GM21423 (cell line): ENCODE measurements at regions not wholly inside any gene's neighbourhood (a gene's known extent, or its start where the extent isn't known, plus 50 kb on each side); places are given as distances from the start of the nearest gene placed in this dataset.
"Not testable (repeated sequence)": the region's sequence is repeated elsewhere in the genome, so short reads cannot be mapped to it uniquely, and the experiment has no call there.

Experiments used
- ATAC-seq: cut with Tn5 transposase; IDR thresholded peaks from one replicate; pipeline ENCODE4 v1.9.1; 2021; ENCODE audit warnings: mild to moderate bottlenecking, moderate library complexity; ENCODE audit not compliant: unreplicated experiment

DNA sequence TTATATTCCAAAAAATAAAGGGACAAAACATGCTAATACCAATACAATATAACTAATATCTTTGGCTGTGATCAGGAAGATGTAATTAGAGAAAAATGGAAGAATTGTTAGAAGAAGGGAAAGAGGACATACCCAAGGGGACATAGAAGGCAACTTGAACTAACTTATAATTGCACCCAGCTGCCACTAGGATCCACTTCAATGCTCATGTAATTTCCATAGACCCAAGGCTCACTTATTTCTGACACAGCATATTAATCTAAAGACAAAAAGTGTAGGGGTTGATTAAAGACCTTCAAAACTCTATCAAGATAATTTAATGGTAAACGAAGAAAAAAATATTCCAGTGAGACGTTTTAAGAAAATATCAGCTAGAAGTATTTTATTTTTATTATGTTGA lies 396.0 kb upstream of the ADGRB3 start:
- no peak for ATAC-seq

DNA sequence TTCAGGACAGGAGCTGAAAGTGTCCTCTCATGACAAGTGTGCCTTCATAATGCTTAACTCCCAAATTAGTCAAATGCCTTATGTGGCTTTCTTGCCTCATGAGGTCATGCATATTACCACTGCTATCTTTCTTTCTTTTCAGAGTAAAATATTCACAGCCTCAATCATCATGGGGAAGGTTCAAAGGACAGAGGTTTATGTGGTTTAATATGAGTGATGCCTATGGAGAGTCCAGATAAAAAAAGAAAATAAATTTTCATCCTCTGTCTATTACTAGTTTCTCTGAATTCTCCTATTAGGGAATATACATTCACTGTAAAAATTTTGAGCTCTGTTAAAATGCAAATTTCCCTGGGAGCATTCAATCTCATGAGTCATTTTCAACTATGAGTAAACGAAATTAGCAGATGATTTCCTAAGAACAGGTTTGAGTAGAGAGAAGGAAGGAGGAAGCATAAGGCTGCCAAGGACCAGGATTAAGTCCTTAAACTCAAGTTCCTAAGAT lies 396.9 kb upstream of the ADGRB3 start:
- peak; percentile 63 for ATAC-seq

DNA sequence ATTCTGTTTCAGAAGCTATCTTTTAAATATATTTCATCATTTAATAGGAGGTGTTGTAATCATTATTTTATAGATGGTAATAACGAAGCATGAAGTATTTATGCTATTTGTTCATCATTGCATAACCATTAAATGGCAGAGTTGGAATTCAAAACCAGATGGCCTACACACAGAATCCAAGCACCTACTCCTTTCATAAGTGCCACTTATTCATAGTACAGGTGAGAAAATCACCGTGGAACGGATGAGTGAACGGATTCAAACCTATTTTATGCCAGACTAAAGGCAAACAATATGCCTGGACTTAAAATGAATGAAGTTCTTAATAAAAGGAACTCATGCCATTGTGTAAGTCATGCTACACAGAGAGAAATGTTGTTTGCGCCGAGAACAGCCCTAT lies 397.9 kb upstream of the ADGRB3 start:
- ATAC-seq: no peak

DNA sequence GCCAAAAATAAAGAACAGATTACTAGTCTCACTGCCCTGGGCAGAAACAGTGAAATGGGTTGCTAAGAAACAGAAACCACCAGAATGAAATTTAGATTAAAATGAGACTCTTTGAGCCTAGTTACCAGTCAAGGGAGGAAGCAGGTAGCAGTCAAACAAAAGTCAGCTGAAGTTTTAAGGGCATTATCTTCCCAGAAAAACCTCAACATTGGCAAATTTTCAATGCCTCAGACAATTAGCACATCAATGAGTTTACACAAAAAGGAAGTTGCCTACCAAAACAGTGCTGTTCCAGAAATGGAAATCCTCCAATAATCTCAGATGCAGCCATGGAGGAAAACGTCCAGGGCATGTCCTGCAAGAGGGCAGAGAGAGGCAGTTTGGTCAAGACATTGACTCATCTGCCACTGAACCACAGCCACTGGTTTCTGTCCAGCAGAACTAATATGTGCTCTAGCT lies 399.7 kb upstream of the ADGRB3 start:
- ATAC-seq: peak; percentile 50

- no peak for ATAC-seq
Observed at GRCh38 chr6:68233623-68234022, 401.5 kb upstream of the ADGRB3 start.

GRCh38 chr6:68229566-68229965 lies 405.5 kb upstream of the ADGRB3 start:
- no peak for ATAC-seq

- ATAC-seq: no peak
Observed at GRCh38 chr6:68226460-68226859, 408.6 kb upstream of the ADGRB3 start.

DNA sequence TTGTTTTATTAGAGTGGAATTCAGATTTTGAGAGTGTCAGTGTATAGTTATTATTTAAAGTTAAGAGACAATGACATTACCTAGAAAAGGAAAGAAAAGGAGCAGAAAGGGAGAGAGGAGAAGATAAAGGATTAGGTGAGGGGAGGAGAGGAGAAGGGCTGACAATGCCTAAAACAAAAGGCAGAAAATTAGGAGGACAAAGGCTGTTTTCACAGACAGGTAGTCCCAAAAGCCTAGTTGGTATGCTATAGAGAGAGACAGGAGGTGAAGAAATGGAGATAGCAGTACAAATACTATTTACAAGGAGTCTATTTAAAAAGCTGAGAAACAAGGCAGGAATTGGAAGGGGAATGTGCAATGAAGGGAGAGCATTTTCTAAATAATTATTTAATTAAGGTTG lies 409.4 kb upstream of the ADGRB3 start:
- no peak for ATAC-seq

GRCh38 chr6:68211242-68211795 lies 423.8 kb upstream of the ADGRB3 start:
- no peak for ATAC-seq

- ATAC-seq: not testable (repeated sequence)
Observed at GRCh38 chr6:68207612-68208011, 427.5 kb upstream of the ADGRB3 start.

GRCh38 chr6:68200929-68201328 lies 434.2 kb upstream of the ADGRB3 start:
- no peak for ATAC-seq

- no peak for ATAC-seq
Observed at GRCh38 chr6:68197356-68197755, 437.7 kb upstream of the ADGRB3 start.

GRCh38 chr6:68196645-68197044 lies 438.4 kb upstream of the ADGRB3 start:
- no peak for ATAC-seq

DNA sequence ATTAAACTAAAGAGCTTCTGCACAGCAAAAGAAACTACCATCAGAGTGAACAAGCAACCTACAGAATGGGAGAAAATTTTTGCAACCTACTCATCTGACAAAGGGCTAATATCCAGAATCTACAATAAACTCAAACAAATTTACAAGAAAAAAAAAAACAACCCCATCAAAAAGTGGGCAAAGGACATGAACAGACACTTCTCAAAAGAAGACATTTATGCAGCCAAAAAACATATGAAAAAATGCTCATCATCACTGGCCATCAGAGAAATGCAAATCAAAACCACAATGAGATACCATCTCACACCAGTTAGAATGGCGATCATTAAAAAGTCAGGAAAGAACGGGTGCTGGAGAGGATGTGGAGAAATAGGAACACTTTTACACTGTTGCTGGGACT lies 439.3 kb upstream of the ADGRB3 start:
- not testable (repeated sequence) for ATAC-seq

DNA sequence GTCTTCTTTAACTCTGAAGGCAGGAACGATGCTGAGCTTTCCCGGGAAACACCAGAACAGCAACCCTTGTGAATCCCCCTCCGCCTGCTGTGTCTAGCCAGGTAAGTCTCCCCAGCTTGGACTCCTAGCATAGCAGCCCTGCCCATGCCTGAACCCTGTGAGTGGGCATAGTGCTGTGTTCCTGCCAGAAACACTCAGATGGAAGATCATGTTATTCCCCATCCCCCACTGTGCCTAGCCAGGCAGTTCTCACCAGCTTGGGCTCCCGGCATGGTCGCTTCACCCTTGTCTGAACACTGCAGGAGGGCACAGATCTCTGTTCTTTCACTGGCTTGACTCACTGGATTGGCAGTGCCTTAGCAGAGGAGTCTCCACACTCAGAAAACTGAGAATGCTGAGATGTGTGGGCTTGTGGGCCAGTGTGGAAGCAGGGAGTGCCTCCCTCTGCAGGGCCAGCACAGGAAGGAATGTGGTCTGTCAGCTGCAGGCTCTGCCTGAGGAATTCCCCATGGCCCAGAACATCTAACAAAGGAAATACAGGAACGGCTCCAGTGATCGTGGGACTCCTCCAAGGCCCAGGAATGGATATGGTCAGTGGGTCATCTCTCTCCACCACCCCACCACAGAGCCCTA lies 440.1 kb upstream of the ADGRB3 start:
- ATAC-seq: no peak

- no peak for ATAC-seq
Observed at GRCh38 chr6:68192988-68193387, 442.1 kb upstream of the ADGRB3 start.

DNA sequence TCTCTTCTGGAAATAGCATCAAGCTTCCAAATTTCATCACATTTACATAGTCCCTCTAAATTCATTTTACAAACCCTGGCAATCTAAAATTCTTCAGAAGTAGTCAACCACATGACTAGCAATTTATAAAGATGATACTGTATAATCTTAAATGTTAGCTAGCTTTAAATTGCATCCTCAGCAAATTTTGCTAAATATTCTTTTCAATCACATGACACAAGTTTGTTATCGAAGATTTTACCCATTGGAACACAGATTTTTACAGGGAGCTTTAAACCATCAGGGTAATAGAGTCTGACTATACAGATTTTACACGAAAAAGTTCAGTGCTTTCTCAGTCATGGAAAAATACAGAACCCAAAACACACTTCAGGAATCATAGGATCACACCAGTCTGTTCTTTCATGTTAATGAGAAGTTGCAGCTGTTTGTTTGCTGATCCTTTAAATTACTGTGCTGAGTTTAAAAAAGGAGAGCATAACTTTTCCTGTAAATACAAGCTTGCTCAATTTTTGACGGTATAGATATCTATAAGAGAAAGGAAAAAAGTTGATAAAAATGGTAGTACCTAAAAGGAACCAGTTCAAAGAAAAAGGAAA lies 445.8 kb upstream of the ADGRB3 start:
- ATAC-seq: no peak

- no peak for ATAC-seq
Observed at GRCh38 chr6:68186870-68187269, 448.2 kb upstream of the ADGRB3 start.

DNA sequence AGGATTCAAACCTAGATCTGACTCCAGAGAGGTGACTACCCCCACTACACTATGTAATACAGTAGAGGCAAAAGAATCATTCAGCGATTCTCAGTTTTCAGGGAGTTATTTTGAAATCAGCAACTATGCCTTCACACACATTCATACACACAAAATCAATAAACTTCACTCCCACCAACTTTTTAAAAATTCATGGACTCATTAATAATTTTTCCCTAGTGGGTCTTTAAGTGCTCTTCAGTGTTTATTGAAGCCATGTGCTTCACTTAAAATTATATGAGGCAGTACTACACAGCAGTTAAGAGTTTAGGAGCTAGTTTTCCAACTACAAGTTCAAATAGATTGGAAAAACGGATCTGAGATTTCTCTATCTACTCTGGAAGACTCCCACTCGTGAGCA lies 452.7 kb upstream of the ADGRB3 start:
- no peak for ATAC-seq

DNA sequence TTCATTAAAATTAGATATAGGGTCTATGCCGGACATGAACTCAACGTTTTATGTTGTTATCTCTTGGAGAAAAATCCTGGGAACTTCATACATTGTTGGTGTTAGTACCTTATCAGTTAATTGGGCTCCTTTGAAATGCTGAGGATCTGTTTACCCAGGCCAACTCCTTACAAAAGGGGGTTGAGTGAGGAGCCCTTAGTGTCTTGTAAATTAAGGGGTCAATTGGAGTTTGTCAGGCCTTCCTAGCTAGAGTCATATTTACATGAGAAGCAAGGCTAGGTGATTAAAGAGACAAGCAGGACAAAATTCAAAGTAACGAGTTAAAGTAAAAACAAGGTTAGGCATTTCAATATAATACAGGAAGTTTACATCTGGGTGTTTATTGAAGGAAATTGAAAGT lies 454.1 kb upstream of the ADGRB3 start:
- not testable (repeated sequence) for ATAC-seq

DNA sequence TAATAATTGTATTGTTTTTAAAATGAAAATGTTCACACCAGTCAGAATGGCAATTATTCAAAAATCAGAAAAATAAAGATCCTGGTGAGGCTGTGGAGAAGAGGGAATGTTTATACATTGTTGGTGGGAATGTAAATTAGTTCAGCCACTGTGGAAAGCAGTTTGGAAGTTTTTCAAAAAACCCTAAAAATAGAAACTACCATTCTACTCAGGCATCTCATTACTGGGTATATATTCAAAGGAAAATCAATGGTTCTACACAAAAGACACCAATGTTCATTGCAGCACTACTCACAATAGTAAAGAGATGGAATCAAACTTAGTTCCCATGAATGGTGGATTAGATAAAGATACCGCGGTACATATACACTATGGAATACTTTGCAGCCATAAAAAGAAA lies 461.5 kb upstream of the ADGRB3 start:
- no peak for ATAC-seq

DNA sequence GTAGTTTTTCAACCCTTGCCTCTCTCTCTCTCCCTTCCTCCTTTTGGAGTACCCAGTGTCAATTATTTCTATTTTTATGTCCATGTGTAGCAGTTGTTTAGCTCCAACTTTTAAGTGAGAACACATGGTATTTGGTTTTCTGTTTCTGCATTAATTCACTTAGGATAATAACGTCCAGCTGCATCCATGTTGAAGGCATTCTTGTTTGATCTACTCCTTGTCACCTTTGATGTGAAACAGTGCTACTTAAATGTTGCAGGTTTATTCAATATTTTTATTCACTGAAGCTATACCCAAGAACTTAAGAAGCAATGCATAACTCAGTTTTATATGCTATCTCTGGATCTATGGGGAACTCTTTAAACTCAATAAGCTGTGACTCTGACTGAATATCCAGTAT lies 465.2 kb upstream of the ADGRB3 start:
- ATAC-seq: no peak
